B cell (primary cell): ENCODE measurements at regions not wholly inside any gene's neighbourhood (a gene's known extent, or its start where the extent isn't known, plus 50 kb on each side); places are given as distances from the start of the nearest gene placed in this dataset.

ENCODE experiments used
- ATAC-seq: fragments of 200-7000 bp; cut with Tn5 transposase; one replicate; pipeline ENCODE4 v1.10.0; 2021; ENCODE audit warnings: low read depth, mild to moderate bottlenecking, moderate number of reproducible peaks, moderate library complexity
- CTCF ChIA-PET: fragments of 350-600 bp; sonication (Branson Sonifier 250); formaldehyde crosslinking; loops from one replicate; lab custom pipeline; 2021; ENCODE audit warnings: antibody characterized with exemption, inconsistent platforms; lab: Charles Lee
- POLR2A ChIA-PET: fragments of 350-600 bp; sonication (Branson Sonifier 250); formaldehyde crosslinking; loops from one replicate; lab custom pipeline; 2021; ENCODE audit warnings: antibody characterized with exemption; lab: Charles Lee
- DNase-seq: peaks from one replicate; pipeline ENCODE4 v3.0.0; 2013
- H2AFZ ChIP-seq: 2 replicates; pipeline ENCODE4 v1.6.1; 2012; ENCODE audit warnings: mild to moderate bottlenecking, low read depth, low read length; ENCODE audit not compliant: insufficient read depth, poor library complexity, severe bottlenecking
- H3K27ac ChIP-seq, 2 donors: 1 replicate in 1 of 2; 2 replicates in 1 of 2; pipeline ENCODE4 v1.5.1; 2012 to 2013; ENCODE audit warnings: low read length in 2 of 2, mild to moderate bottlenecking in 2 of 2, moderate library complexity in 1 of 2
- H3K27me3 ChIP-seq, 4 experiments: fragments of 200-600 bp in 1 of 4; sonication (generic) in 1 of 4; replicated peaks in 1 of 4; 1 replicate in 2 of 4; 2 replicates in 2 of 4; pipeline versions ENCODE4 v1.6.1 to v1.7.0; 2013 to 2016; ENCODE audit warnings: low read length in 3 of 4, mild to moderate bottlenecking in 2 of 4, mixed read lengths in 1 of 4, moderate library complexity in 1 of 4; ENCODE audit not compliant: insufficient read depth in 4 of 4, control insufficient read depth in 3 of 4; ENCODE audit errors: control extremely low read depth in 1 of 4
- H3K36me3 ChIP-seq, 2 experiments: replicated peaks in 1 of 2; 1 replicate in 1 of 2; 2 replicates in 1 of 2; pipeline versions ENCODE4 v1.6.1 to v1.7.1; 2013; ENCODE audit warnings: low read length in 1 of 2; ENCODE audit not compliant: insufficient read depth in 2 of 2, control insufficient read depth in 1 of 2; ENCODE audit errors: control extremely low read depth in 1 of 2, extremely low read depth in 1 of 2
- H3K4me1 ChIP-seq, 2 donors: fragments of 200-600 bp in 1 of 2; sonication (generic) in 1 of 2; 1 replicate in 1 of 2; 2 replicates in 1 of 2; pipeline versions ENCODE4 v1.5.1 to v1.6.1; 2013 to 2017; ENCODE audit warnings: low read length in 2 of 2; ENCODE audit not compliant: control insufficient read depth in 2 of 2, insufficient read depth in 2 of 2
- H3K4me2 ChIP-seq: replicated peaks from 2 replicates; pipeline ENCODE3; 2012; ENCODE audit warnings: mild to moderate bottlenecking, low read depth, low read length; ENCODE audit not compliant: poor library complexity, severe bottlenecking
- H3K4me3 ChIP-seq, 5 experiments: fragments of 200-600 bp in 1 of 5; sonication (generic) in 1 of 5; 1 replicate in 3 of 5; 2 replicates in 2 of 5; pipeline versions ENCODE4 v1.5.1 to v1.7.0; 2011 to 2016; ENCODE audit warnings: low read length in 4 of 5, mild to moderate bottlenecking in 4 of 5, low read depth in 2 of 5, control low read depth in 1 of 5, moderate library complexity in 1 of 5; ENCODE audit not compliant: insufficient read depth in 1 of 5; ENCODE audit errors: control extremely low read depth in 1 of 5, extremely low read depth in 1 of 5
- H3K79me2 ChIP-seq: fragments of 200-600 bp; sonication (generic); one replicate; pipeline ENCODE4 v1.6.0; 2016; ENCODE audit warnings: low read length; ENCODE audit not compliant: control insufficient read depth, insufficient read depth
- H3K9ac ChIP-seq: fragments of 200-600 bp; sonication (generic); 2 replicates; pipeline ENCODE4 v1.6.1; 2017; ENCODE audit warnings: mild to moderate bottlenecking, low read length, moderate library complexity
- H3K9me3 ChIP-seq, 3 donors: one replicate each; pipeline versions ENCODE4 v1.6.1 to v1.7.1; 2013; ENCODE audit warnings: low read length in 2 of 3; ENCODE audit not compliant: control insufficient read depth in 2 of 3, insufficient read depth in 1 of 3; ENCODE audit errors: control extremely low read depth in 1 of 3
- H4K20me1 ChIP-seq: 2 replicates; pipeline ENCODE4 v1.6.0; 2012; ENCODE audit warnings: mild to moderate bottlenecking, low read length; ENCODE audit not compliant: insufficient read depth, control insufficient read depth, poor library complexity, severe bottlenecking
- H3K27ac Mint-ChIP-seq: one replicate; pipeline ENCODE4 v1.8.0; 2021; ENCODE audit warnings: mixed read lengths
- H3K27me3 Mint-ChIP-seq: one replicate; pipeline ENCODE4 v1.8.0; 2021; ENCODE audit warnings: mixed read lengths
- H3K4me1 Mint-ChIP-seq: one replicate; pipeline ENCODE4 v1.8.0; 2021; ENCODE audit warnings: mixed read lengths
- H3K4me3 Mint-ChIP-seq: one replicate; pipeline ENCODE4 v1.8.0; 2021; ENCODE audit warnings: mixed read lengths
- H3K9me3 Mint-ChIP-seq: one replicate; pipeline ENCODE4 v1.8.0; 2022; ENCODE audit warnings: mixed read lengths; ENCODE audit not compliant: insufficient read depth
- CTCF ChIP-seq: fragments of 200-600 bp; IDR thresholded peaks from one replicate; pipeline ENCODE4 v1.8.0; 2022; ENCODE audit warnings: antibody characterized with exemption, mild to moderate bottlenecking
- EZH2 ChIP-seq: IDR thresholded peaks from 2 replicates; pipeline ENCODE4 v1.6.1; 2012; ENCODE audit warnings: borderline replicate concordance, low read depth, mild to moderate bottlenecking, moderate library complexity, low read length; ENCODE audit not compliant: insufficient read depth, poor library complexity, severe bottlenecking
- WGBS: methylation state at CpG from one replicate; pipeline ENCODE4 v1.1.5; 2013; ENCODE audit warnings: missing lambda C conversion rate; ENCODE audit not compliant: insufficient coverage; 5-methylcytosine and 5-hydroxymethylcytosine counted together
- intact Hi-C: fragments of 100-400 bp; cut with micrococcal nuclease; formaldehyde crosslinking; loops from one replicate; pipeline ENCODE4 v1.10.0; 2022

GRCh38 chr1:43042773-43043457, 84.2 kb upstream of the SLC2A1 start:
- no peaks in the 10 kb centered on the region for H4K20me1 ChIP-seq
- no peaks in the 10 kb centered on the region for H3K36me3 ChIP-seq
- TF ChIP-seq EZH2 (no peak), CTCF (no peak)
- no peak overlapping the region for H3K4me2 ChIP-seq
- no peak overlapping the region for H3K27ac ChIP-seq
- WGBS: 95% methylated on average over 3 of the region's 3 CpGs
- H3K79me2 ChIP-seq: no peaks in the 10 kb centered on the region
- intact Hi-C loops: loop anchor here (10.0 kb wide), 1 partner anchor 58 kb away; no protein-coding TSS in a partner anchor
- no peak for DNase-seq
- H3K4me1 ChIP-seq: peaks cover 0 to 4% of the 10 kb centered on the region in 2 donors
- peaks cover 7% of the 10 kb centered on the region for H3K4me1 Mint-ChIP-seq
- H3K9ac ChIP-seq: no peak overlapping the region
- H3K27ac Mint-ChIP-seq: no peak overlapping the region
- H3K4me3 Mint-ChIP-seq: no peak overlapping the region
- ChIA-PET POLR2A (no interaction called here), CTCF (interaction anchor here (0.9 to 3.2 kb wide), 4 partner anchors 31 to 130 kb away, joined by 3 to 19 read pairs (median 7); no protein-coding TSS in a partner anchor)
- no peak for ATAC-seq
- H3K9me3 ChIP-seq: no peaks in the 10 kb centered on the region
- H3K9me3 Mint-ChIP-seq: no peaks in the 10 kb centered on the region
- H3K27me3 Mint-ChIP-seq: peaks cover 3% of the 10 kb centered on the region
- no peaks in the 10 kb centered on the region for H3K27me3 ChIP-seq
- H3K4me3 ChIP-seq: no peak overlapping the region
- no peak overlapping the region for H2AFZ ChIP-seq

DNA sequence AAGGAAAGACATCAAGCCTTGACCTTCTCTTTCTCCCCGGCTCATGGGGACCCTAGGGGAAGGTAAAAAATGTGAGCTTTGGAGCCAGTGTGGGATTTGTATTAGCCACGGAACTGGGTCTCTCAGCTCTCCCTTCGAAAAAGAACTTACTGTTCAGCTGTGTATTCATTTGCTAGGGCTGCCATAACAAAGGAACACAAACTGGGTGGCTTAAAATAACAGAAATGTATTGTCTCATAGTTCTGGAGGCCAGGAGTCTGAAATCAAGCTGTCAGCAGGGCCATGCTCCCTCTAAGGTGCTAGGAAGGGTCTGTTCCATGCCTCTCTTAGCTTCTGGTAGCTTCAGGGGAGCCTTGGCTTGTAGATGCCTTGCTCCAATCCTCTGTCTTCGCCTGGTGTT, 83.5 kb upstream of the SLC2A1 start:
- ATAC-seq: no peak
- no peaks in the 10 kb centered on the region for H4K20me1 ChIP-seq
- no peak overlapping the region for H3K27ac ChIP-seq
- Mint-ChIP-seq H3K9me3 (no peaks in the 10 kb centered on the region), H3K4me1 (peaks cover 7% of the 10 kb centered on the region), H3K27me3 (peaks cover 3% of the 10 kb centered on the region), H3K27ac (no peak overlapping the region), H3K4me3 (no peak overlapping the region)
- TF ChIP-seq EZH2: no peak
- TF ChIP-seq CTCF: no peak
- H3K9ac ChIP-seq: no peak overlapping the region
- H3K9me3 ChIP-seq: no peaks in the 10 kb centered on the region
- no peak for DNase-seq
- no peaks in the 10 kb centered on the region for H3K79me2 ChIP-seq
- no peaks in the 10 kb centered on the region for H3K36me3 ChIP-seq
- 100% methylated on average over 3 of the region's 4 CpGs for WGBS
- H3K27me3 ChIP-seq: no peaks in the 10 kb centered on the region
- ChIA-PET POLR2A (no interaction called here), CTCF (interaction anchor here (0.9 to 3.2 kb wide), 4 partner anchors 32 to 129 kb away, joined by 3 to 19 read pairs (median 7); no protein-coding TSS in a partner anchor)
- intact Hi-C loops: loop anchor here (10.0 kb wide), 1 partner anchor 57 kb away; no protein-coding TSS in a partner anchor
- H2AFZ ChIP-seq: no peak overlapping the region
- H3K4me3 ChIP-seq: no peak overlapping the region
- H3K4me1 ChIP-seq: peaks cover 0 to 4% of the 10 kb centered on the region in 2 donors
- no peak overlapping the region for H3K4me2 ChIP-seq
